BLaER1 treated with 17β-estradiol and CSF1 and Interleukin-3, amounts not matched to agents 10 nM and 100 nM (cell line): ENCODE measurements at regions not wholly inside any gene's neighbourhood (a gene's known extent, or its start where the extent isn't known, plus 50 kb on each side); places are given as distances from the start of the nearest gene placed in this dataset.

Experiments
- H3K27ac ChIP-seq, 11 experiments: shearing (Covaris generic); formaldehyde crosslinking; 2 replicates each; pipeline ENCODE4 v1.8.1; 2022
- H3K27me3 ChIP-seq, 11 experiments: shearing (Covaris generic); formaldehyde crosslinking; 2 replicates each; pipeline ENCODE4 v1.8.1; 2022
- H3K36me3 ChIP-seq, 11 experiments: shearing (Covaris generic); formaldehyde crosslinking; 2 replicates each; pipeline ENCODE4 v1.8.1; 2022
- H3K4me1 ChIP-seq, 10 experiments: shearing (Covaris generic); formaldehyde crosslinking; 2 replicates each; pipeline ENCODE4 v1.8.1; 2022
- H3K4me2 ChIP-seq, 11 experiments: shearing (Covaris generic); formaldehyde crosslinking; 2 replicates each; pipeline ENCODE4 v1.8.1; 2022
- H3K4me3 ChIP-seq, 10 experiments: shearing (Covaris generic); formaldehyde crosslinking; 2 replicates each; pipeline ENCODE4 v1.8.1; 2022
- H3K9ac ChIP-seq, 11 experiments: shearing (Covaris generic); formaldehyde crosslinking; 2 replicates each; pipeline ENCODE4 v1.8.1; 2022
- H3K9me3 ChIP-seq, 11 experiments: shearing (Covaris generic); formaldehyde crosslinking; replicated peaks in 1 of 11; 2 replicates each; pipeline ENCODE4 v1.8.1; 2022
- H4K20me1 ChIP-seq, 11 experiments: shearing (Covaris generic); formaldehyde crosslinking; 2 replicates each; pipeline ENCODE4 v1.8.1; 2022
- Cebpa-rat ChIP-seq, 11 experiments: shearing (Covaris generic); IDR thresholded peaks; 2 replicates each; pipeline ENCODE4 v1.8.1; 2022

GRCh38 chr10:128784444-128784843 is 658.2 kb upstream of the MKI67 start:
- peaks cover 0 to 44% (median 27%) of the 10 kb centered on the region in 10 experiments; a peak in 17 of 20 replicates for H3K4me1 ChIP-seq
- H3K27me3 ChIP-seq: no peaks in the 10 kb centered on the region
- no peak overlapping the region for H3K27ac ChIP-seq
- peaks cover 0 to 6% (median 0%) of the 10 kb centered on the region in 11 experiments; a peak in 1 of 22 replicates for H3K9me3 ChIP-seq
- no peak overlapping the region for H3K4me2 ChIP-seq
- H4K20me1 ChIP-seq: no peaks in the 10 kb centered on the region
- no peak overlapping the region for H3K9ac ChIP-seq
- no peak for TF ChIP-seq Cebpa-rat (IDR thresholded peaks at IDR 0.05)
- H3K36me3 ChIP-seq: no peaks in the 10 kb centered on the region
- no peak overlapping the region for H3K4me3 ChIP-seq

GRCh38 chr10:128792426-128793140 is 666.4 kb upstream of the MKI67 start:
- TF ChIP-seq Cebpa-rat (IDR thresholded peaks at IDR 0.05): no peak
- no peaks in the 10 kb centered on the region for H3K27me3 ChIP-seq
- H3K4me3 ChIP-seq: no peak overlapping the region
- H3K27ac ChIP-seq: no peak overlapping the region
- H3K9ac ChIP-seq: no peak overlapping the region
- no peaks in the 10 kb centered on the region for H4K20me1 ChIP-seq
- H3K4me1 ChIP-seq: peaks cover 0 to 7% (median 0%) of the 10 kb centered on the region in 10 experiments; a peak in 2 of 20 replicates
- no peak overlapping the region for H3K4me2 ChIP-seq
- no peaks in the 10 kb centered on the region for H3K9me3 ChIP-seq
- no peaks in the 10 kb centered on the region for H3K36me3 ChIP-seq

- Histone ChIP-seq H3K9ac (no peak overlapping the region), H3K4me1 (peaks cover 0 to 7% (median 0%) of the 10 kb centered on the region in 10 experiments; a peak in 2 of 20 replicates), H3K9me3 (no peaks in the 10 kb centered on the region), H4K20me1 (no peaks in the 10 kb centered on the region), H3K27ac (no peak overlapping the region), H3K27me3 (no peaks in the 10 kb centered on the region), H3K4me2 (no peak overlapping the region), H3K4me3 (no peak overlapping the region), H3K36me3 (no peaks in the 10 kb centered on the region)
- no peak for TF ChIP-seq Cebpa-rat (IDR thresholded peaks at IDR 0.05)
Observed at GRCh38 chr10:128793726-128794655, 667.8 kb upstream of the MKI67 start.

GRCh38 chr10:128796396-128796912 is 670.2 kb upstream of the MKI67 start:
- Histone ChIP-seq H4K20me1 (no peaks in the 10 kb centered on the region), H3K27ac (no peak overlapping the region), H3K4me1 (no peaks in the 10 kb centered on the region), H3K4me3 (no peak overlapping the region), H3K9me3 (no peaks in the 10 kb centered on the region), H3K4me2 (no peak overlapping the region), H3K27me3 (no peaks in the 10 kb centered on the region), H3K36me3 (no peaks in the 10 kb centered on the region), H3K9ac (no peak overlapping the region)
- TF ChIP-seq Cebpa-rat (IDR thresholded peaks at IDR 0.05): no peak

- no peaks in the 10 kb centered on the region for H3K4me1 ChIP-seq
- H3K36me3 ChIP-seq: no peaks in the 10 kb centered on the region
- H3K4me3 ChIP-seq: no peak overlapping the region
Observed at GRCh38 chr10:128802062-128802461, 665.0 kb upstream of the MGMT start.

GRCh38 chr10:128803790-128804189 is 663.3 kb upstream of the MGMT start:
- Histone ChIP-seq H3K9me3 (no peaks in the 10 kb centered on the region), H4K20me1 (no peaks in the 10 kb centered on the region), H3K4me1 (no peaks in the 10 kb centered on the region), H3K4me2 (no peak overlapping the region), H3K36me3 (no peaks in the 10 kb centered on the region), H3K27me3 (no peaks in the 10 kb centered on the region), H3K4me3 (no peak overlapping the region), H3K9ac (no peak overlapping the region), H3K27ac (no peak overlapping the region)
- TF ChIP-seq Cebpa-rat (IDR thresholded peaks at IDR 0.05): no peak

More at GRCh38 chr10:128802062-128802461, 665.0 kb upstream of the MGMT start:
- Histone ChIP-seq H3K4me2 (no peak overlapping the region), H3K9ac (no peak overlapping the region), H3K9me3 (no peaks in the 10 kb centered on the region), H3K27ac (no peak overlapping the region), H3K27me3 (no peaks in the 10 kb centered on the region), H4K20me1 (no peaks in the 10 kb centered on the region)
- no peak for TF ChIP-seq Cebpa-rat (IDR thresholded peaks at IDR 0.05)

GRCh38 chr10:128804411-128804810 is 662.6 kb upstream of the MGMT start:
- Histone ChIP-seq H3K9me3 (no peaks in the 10 kb centered on the region), H3K27ac (no peak overlapping the region), H3K27me3 (no peaks in the 10 kb centered on the region), H3K4me1 (no peaks in the 10 kb centered on the region), H3K36me3 (no peaks in the 10 kb centered on the region), H4K20me1 (no peaks in the 10 kb centered on the region), H3K9ac (no peak overlapping the region), H3K4me2 (no peak overlapping the region), H3K4me3 (no peak overlapping the region)
- TF ChIP-seq Cebpa-rat (IDR thresholded peaks at IDR 0.05): no peak

GRCh38 chr10:128808921-128809440 is 658.1 kb upstream of the MGMT start:
- no peak overlapping the region for H3K4me3 ChIP-seq
- no peak for TF ChIP-seq Cebpa-rat (IDR thresholded peaks at IDR 0.05)
- H3K36me3 ChIP-seq: no peaks in the 10 kb centered on the region
- H3K4me1 ChIP-seq: no peaks in the 10 kb centered on the region
- no peak overlapping the region for H3K4me2 ChIP-seq
- no peak overlapping the region for H3K9ac ChIP-seq
- H3K27me3 ChIP-seq: no peaks in the 10 kb centered on the region
- H4K20me1 ChIP-seq: no peaks in the 10 kb centered on the region
- no peak overlapping the region for H3K27ac ChIP-seq
- H3K9me3 ChIP-seq: no peaks in the 10 kb centered on the region

- Histone ChIP-seq H3K36me3 (no peaks in the 10 kb centered on the region), H3K4me1 (no peaks in the 10 kb centered on the region), H3K9ac (no peak overlapping the region), H3K27me3 (no peaks in the 10 kb centered on the region), H4K20me1 (no peaks in the 10 kb centered on the region), H3K4me2 (no peak overlapping the region), H3K9me3 (no peaks in the 10 kb centered on the region), H3K27ac (no peak overlapping the region), H3K4me3 (no peak overlapping the region)
- no peak for TF ChIP-seq Cebpa-rat (IDR thresholded peaks at IDR 0.05)
Observed at GRCh38 chr10:128811511-128811910, 655.5 kb upstream of the MGMT start.
